HepG2 (cell line): ENCODE measurements at regions not wholly inside any gene's neighbourhood (a gene's known extent, or its start where the extent isn't known, plus 50 kb on each side); places are given as distances from the start of the nearest gene placed in this dataset.
A peak's percentile ranks its signal among the peaks of the same experiment; 100 is the strongest.

Experiments used
- ATAC-seq: fragments of 200-7000 bp; cut with Tn5 transposase; 3 replicates; pipeline ENCODE4 v1.9.1; 2020; ENCODE audit warnings: mild to moderate bottlenecking, moderate library complexity
- BruUV-seq: library from RNA; stranded (reverse); fragments of 400-500 nt; replicated peaks from 2 replicates; lab custom pipeline; 2021; lab: Mats Ljungman, UMichigan
- CTCF ChIA-PET: fragments of 300-600 bp; formaldehyde crosslinking; extraction: SDS; loops from one replicate; lab custom pipeline; 2021; ENCODE audit warnings: low total read pairs, inconsistent platforms, low intra/inter-chr PET ratio; lab: Yijun Ruan, JAX
- POLR2A ChIA-PET: fragments of 350-600 bp; sonication (Branson Sonifier 250); formaldehyde crosslinking; loops from one replicate; lab custom pipeline; 2020; ENCODE audit warnings: antibody characterized with exemption, inconsistent platforms; lab: Yijun Ruan, JAX
- DNase-seq: peaks from one replicate; pipeline ENCODE4 v3.0.0-alpha.2; 2015; ENCODE audit warnings: low spot score
- FAIRE-seq: peaks from 3 replicates; lab custom pipeline; 2011; peaks lifted over from hg19 to GRCh38; lab: Jason Lieb, UNC
- H2AFZ ChIP-seq: one replicate; pipeline ENCODE4 v1.6.1; 2011; ENCODE audit warnings: low read length, inconsistent platforms
- H3K27ac ChIP-seq: fragments of 300-600 bp; 3 replicates; pipeline ENCODE4 v1.8.0; 2011; ENCODE audit warnings: mixed run types, mild to moderate bottlenecking, mixed read lengths, low read length, inconsistent platforms; ENCODE audit not compliant: insufficient read depth; ENCODE audit errors: extremely low read length
- H3K27me3 ChIP-seq, 2 experiments: fragments of 200-600 bp in 1 of 2; 2 replicates in 1 of 2; 3 replicates in 1 of 2; pipeline versions ENCODE4 v1.6.0 to v1.8.0; 2011; ENCODE audit warnings: low read length in 2 of 2, mild to moderate bottlenecking in 2 of 2, moderate library complexity in 2 of 2, inconsistent platforms in 1 of 2; ENCODE audit not compliant: insufficient read depth in 2 of 2, control insufficient read depth in 1 of 2
- H3K36me3 ChIP-seq, 2 experiments: fragments of 200-600 bp in 1 of 2; replicated peaks in 1 of 2; 2 replicates in 1 of 2; 3 replicates in 1 of 2; pipeline versions ENCODE4 v1.5.1 to v1.8.0; 2011; ENCODE audit warnings: low read length in 2 of 2, inconsistent platforms in 1 of 2; ENCODE audit not compliant: insufficient read depth in 2 of 2, control insufficient read depth in 1 of 2
- H3K4me1 ChIP-seq: 2 replicates; pipeline ENCODE4 v1.5.1; 2012; ENCODE audit warnings: low read length, inconsistent platforms; ENCODE audit not compliant: insufficient read depth
- H3K4me2 ChIP-seq: 2 replicates; pipeline ENCODE4 v1.6.0; 2011; ENCODE audit warnings: low read depth, low read length, inconsistent platforms
- H3K4me3 ChIP-seq, 3 experiments: fragments of 200-600 bp in 1 of 3; sonication (generic), shearing (Covaris generic) in 1 of 3; replicated peaks in 1 of 3; 2 replicates each; pipeline ENCODE4 v1.5.1; 2011 to 2016; ENCODE audit warnings: low read length in 3 of 3, inconsistent platforms in 2 of 3, low read depth in 2 of 3, mild to moderate bottlenecking in 2 of 3, control low read depth in 1 of 3, mixed read lengths in 1 of 3; ENCODE audit not compliant: insufficient read depth in 1 of 3
- H3K79me2 ChIP-seq: one replicate; pipeline ENCODE4 v1.6.1; 2011; ENCODE audit warnings: low read length, inconsistent platforms; ENCODE audit not compliant: insufficient read depth
- H3K9ac ChIP-seq: 2 replicates; pipeline ENCODE4 v1.6.0; 2011; ENCODE audit warnings: mild to moderate bottlenecking, low read depth, low read length, inconsistent platforms; ENCODE audit not compliant: insufficient read depth
- H3K9me3 ChIP-seq: 2 replicates; pipeline ENCODE4 v1.5.1; 2012; ENCODE audit warnings: mild to moderate bottlenecking, low read length
- H4K20me1 ChIP-seq: 2 replicates; pipeline ENCODE4 v1.6.0; 2011; ENCODE audit warnings: inconsistent platforms, mild to moderate bottlenecking, low read length, moderate library complexity; ENCODE audit not compliant: insufficient read depth
- CENPX ChIP-seq: sonication (generic); formaldehyde crosslinking; IDR thresholded peaks from 2 replicates; pipeline ENCODE4 v1.9.0; 2021; ENCODE audit warnings: mild to moderate bottlenecking, missing genetic modification reagents, moderate library complexity
- MAFF ChIP-seq: IDR thresholded peaks from 2 replicates; pipeline ENCODE4 v1.6.1; 2011; ENCODE audit warnings: low read depth, low read length, improper control_type of control experiment
- MAFK ChIP-seq, 2 experiments: IDR thresholded peaks in 1 of 2; conservative IDR thresholded peaks in 1 of 2; 2 replicates each; pipeline ENCODE4 v1.6.1; 2011; ENCODE audit warnings: improper control_type of control experiment in 2 of 2, low read length in 2 of 2
- SIX1 ChIP-seq: sonication (generic); formaldehyde crosslinking; IDR thresholded peaks from 2 replicates; pipeline ENCODE4 v1.4.0; 2020; ENCODE audit warnings: missing genetic modification reagents, borderline replicate concordance
- SMAD1 ChIP-seq: sonication (generic); formaldehyde crosslinking; IDR thresholded peaks from 2 replicates; pipeline ENCODE4 v1.4.0; 2020; ENCODE audit warnings: missing genetic modification reagents, low read depth, mild to moderate bottlenecking, borderline replicate concordance
- SMARCE1 ChIP-seq: fragments of 450-650 bp; IDR thresholded peaks from 2 replicates; pipeline ENCODE4 v1.6.1; 2017; ENCODE audit warnings: borderline replicate concordance
- SP5 ChIP-seq: IDR thresholded peaks from 2 replicates; pipeline ENCODE4 v1.6.1; 2016; ENCODE audit warnings: low read depth, borderline replicate concordance
- STAG1 ChIP-seq: sonication (generic); formaldehyde crosslinking; IDR thresholded peaks from 2 replicates; pipeline ENCODE4 v1.4.0; 2020; ENCODE audit warnings: missing genetic modification reagents
- ZBTB42 ChIP-seq: sonication (generic); formaldehyde crosslinking; IDR thresholded peaks from 2 replicates; pipeline ENCODE4 v1.5.0; 2020; ENCODE audit warnings: mild to moderate bottlenecking, missing genetic modification reagents
- ZNF549 ChIP-seq: sonication (generic); formaldehyde crosslinking; IDR thresholded peaks from 2 replicates; pipeline ENCODE4 v1.5.0; 2020; ENCODE audit warnings: missing genetic modification reagents
- ZNF605 ChIP-seq: sonication (generic); formaldehyde crosslinking; IDR thresholded peaks from 2 replicates; pipeline ENCODE4 v1.8.0; 2022; ENCODE audit warnings: mild to moderate bottlenecking, missing genetic modification reagents
- WGBS: methylation state at CpG from one replicate; pipeline ENCODE4 v1.1.6; 2017; ENCODE audit warnings: low lambda C conversion rate; 5-methylcytosine and 5-hydroxymethylcytosine counted together
- in situ Hi-C: cut with HindIII; loops from 2 replicates; pipeline ENCODE4 v1.10.0; 2017; ENCODE audit warnings: low pct_unique_long_range_greater_than_20kb; ENCODE audit not compliant: extremely low pct_ligation_motif_present
- intact Hi-C: fragments of 100-400 bp; cut with micrococcal nuclease; formaldehyde crosslinking; loops from one replicate; pipeline ENCODE4 v1.10.0; 2022; ENCODE audit not compliant: unreplicated experiment
- TF ChIP-seq, protein P1 (sequence below): sonication (generic); formaldehyde crosslinking; IDR thresholded peaks from 2 replicates; pipeline ENCODE4 v1.4.0; 2020; ENCODE audit warnings: mild to moderate bottlenecking, missing genetic modification reagents

DNA sequence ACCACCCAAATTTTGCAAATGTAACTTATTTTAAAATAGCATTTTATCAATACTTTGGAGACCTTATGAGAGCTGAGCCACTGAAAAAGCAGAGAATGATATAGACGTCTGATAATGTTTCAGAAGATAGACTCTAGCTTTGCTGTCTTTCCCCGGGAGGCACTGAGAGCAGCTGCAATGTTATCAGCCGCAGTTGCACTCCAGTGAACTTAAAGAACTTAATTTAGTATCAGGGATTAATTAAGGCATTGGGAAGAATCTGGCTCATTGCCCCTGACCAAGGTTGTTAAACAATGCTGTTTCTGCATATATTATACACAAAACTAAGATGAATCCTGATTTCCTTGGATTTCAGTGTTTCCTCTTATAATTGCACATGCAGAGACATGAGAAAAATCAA is 75.7 kb upstream of the SGCG start (continued):
- TF ChIP-seq, protein P1, sequence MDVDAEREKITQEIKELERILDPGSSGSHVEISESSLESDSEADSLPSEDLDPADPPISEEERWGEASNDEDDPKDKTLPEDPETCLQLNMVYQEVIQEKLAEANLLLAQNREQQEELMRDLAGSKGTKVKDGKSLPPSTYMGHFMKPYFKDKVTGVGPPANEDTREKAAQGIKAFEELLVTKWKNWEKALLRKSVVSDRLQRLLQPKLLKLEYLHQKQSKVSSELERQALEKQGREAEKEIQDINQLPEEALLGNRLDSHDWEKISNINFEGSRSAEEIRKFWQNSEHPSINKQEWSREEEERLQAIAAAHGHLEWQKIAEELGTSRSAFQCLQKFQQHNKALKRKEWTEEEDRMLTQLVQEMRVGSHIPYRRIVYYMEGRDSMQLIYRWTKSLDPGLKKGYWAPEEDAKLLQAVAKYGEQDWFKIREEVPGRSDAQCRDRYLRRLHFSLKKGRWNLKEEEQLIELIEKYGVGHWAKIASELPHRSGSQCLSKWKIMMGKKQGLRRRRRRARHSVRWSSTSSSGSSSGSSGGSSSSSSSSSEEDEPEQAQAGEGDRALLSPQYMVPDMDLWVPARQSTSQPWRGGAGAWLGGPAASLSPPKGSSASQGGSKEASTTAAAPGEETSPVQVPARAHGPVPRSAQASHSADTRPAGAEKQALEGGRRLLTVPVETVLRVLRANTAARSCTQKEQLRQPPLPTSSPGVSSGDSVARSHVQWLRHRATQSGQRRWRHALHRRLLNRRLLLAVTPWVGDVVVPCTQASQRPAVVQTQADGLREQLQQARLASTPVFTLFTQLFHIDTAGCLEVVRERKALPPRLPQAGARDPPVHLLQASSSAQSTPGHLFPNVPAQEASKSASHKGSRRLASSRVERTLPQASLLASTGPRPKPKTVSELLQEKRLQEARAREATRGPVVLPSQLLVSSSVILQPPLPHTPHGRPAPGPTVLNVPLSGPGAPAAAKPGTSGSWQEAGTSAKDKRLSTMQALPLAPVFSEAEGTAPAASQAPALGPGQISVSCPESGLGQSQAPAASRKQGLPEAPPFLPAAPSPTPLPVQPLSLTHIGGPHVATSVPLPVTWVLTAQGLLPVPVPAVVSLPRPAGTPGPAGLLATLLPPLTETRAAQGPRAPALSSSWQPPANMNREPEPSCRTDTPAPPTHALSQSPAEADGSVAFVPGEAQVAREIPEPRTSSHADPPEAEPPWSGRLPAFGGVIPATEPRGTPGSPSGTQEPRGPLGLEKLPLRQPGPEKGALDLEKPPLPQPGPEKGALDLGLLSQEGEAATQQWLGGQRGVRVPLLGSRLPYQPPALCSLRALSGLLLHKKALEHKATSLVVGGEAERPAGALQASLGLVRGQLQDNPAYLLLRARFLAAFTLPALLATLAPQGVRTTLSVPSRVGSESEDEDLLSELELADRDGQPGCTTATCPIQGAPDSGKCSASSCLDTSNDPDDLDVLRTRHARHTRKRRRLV: no peak
- TF ChIP-seq SP5 (no peak), ZNF605 (CRISPR knock-in tag) (no peak), SIX1 (CRISPR knock-in tag) (no peak), STAG1 (CRISPR knock-in tag) (no peak), SMARCE1 (no peak)

DNA sequence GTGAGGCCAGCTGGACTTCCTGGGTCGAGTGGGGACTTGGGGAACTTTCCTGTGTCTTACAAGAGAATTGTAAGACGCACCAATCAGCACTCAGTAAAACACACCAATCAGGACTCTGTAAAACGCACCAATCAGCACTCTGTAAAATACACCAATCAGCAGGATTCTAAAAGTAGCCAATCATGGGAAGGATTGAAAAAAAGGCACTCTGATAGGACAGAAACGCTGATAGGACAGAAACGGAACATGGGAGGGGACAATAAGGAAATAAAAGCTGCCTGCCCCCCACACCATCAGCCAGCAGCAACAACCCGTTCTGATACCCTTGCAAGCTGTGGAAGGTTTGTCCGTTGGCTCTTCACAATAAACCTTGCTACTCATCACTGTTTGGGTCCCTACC is 73.1 kb upstream of the SGCG start:
- Histone ChIP-seq H2AFZ (no peak overlapping the region), H3K79me2 (no peaks in the 10 kb centered on the region), H3K4me2 (no peak overlapping the region), H3K27ac (no peak overlapping the region)
- no TSS peak for BruUV-seq
- intact Hi-C loops: no loop called here
- no peak for FAIRE-seq
- no peak for ATAC-seq
- TF ChIP-seq ZNF549: no peak
- TF ChIP-seq MAFK (conservative IDR thresholded peaks at IDR 0.05 in 1 of 2, IDR thresholded peaks at IDR 0.05 in 1 of 2; ENCODE audit: low read length in 2 of 2): peak; percentile 32 to 40
- no peak for TF ChIP-seq SMAD1 (CRISPR knock-in tag)
- TF ChIP-seq ZBTB42 (CRISPR knock-in tag): no peak
- 0 out of 2 replicates have a peak, but pooled peaks have one; percentile 21 for TF ChIP-seq MAFF
- TF ChIP-seq CENPX (CRISPR knock-in tag): no peak
- TF ChIP-seq, all 625 proteins: peak for 2
- 7% methylated on average over 7 of the region's 7 CpGs for WGBS
- H3K4me3 ChIP-seq: no peak overlapping the region
- H3K9ac ChIP-seq: no peak overlapping the region
- DNase-seq: no peak
- H4K20me1 ChIP-seq: no peaks in the 10 kb centered on the region
- H3K27me3 ChIP-seq: peaks cover 0 to 15% of the 10 kb centered on the region in 2 experiments; a peak in 1 of 5 replicates
- no peaks in the 10 kb centered on the region for H3K36me3 ChIP-seq
- H3K4me1 ChIP-seq: no peaks in the 10 kb centered on the region
- ChIA-PET CTCF (no interaction called here), POLR2A (no interaction called here)
- H3K9me3 ChIP-seq: no peaks in the 10 kb centered on the region
- in situ Hi-C loops: no loop called here
